Esophagus mucosa (tissue), 1 donor: ENCODE measurements at regions not wholly inside any gene's neighbourhood (a gene's known extent, or its start where the extent isn't known, plus 50 kb on each side); places are given as distances from the start of the nearest gene placed in this dataset.

ENCODE experiments used
- ATAC-seq: fragments of 200-7000 bp; cut with Tn5 transposase; one replicate; pipeline ENCODE4 v1.9.1; 2020
- donor health status: DM: yes; HTN: yes; CAD: no.

- ATAC-seq = no peak
These were observed 1331.7 kb upstream of the WWC1 start for GRCh38 chr5:166959766-166960165.

- ATAC-seq = no peak
These were observed 1330.4 kb upstream of the WWC1 start for GRCh38 chr5:166961028-166961427.

GRCh38 chr5:166961913-166962312 is 1329.5 kb upstream of the WWC1 start:
- no peak for ATAC-seq

GRCh38 chr5:166962461-166962860 is 1329.0 kb upstream of the WWC1 start:
- no peak for ATAC-seq

GRCh38 chr5:166963596-166963995 is 1327.8 kb upstream of the WWC1 start:
- no peak for ATAC-seq

- no peak for ATAC-seq
These were observed 1313.5 kb upstream of the WWC1 start for GRCh38 chr5:166977911-166978422.

GRCh38 chr5:166979307-166979895 is 1312.0 kb upstream of the WWC1 start:
- no peak for ATAC-seq

- no peak for ATAC-seq
These were observed 1310.8 kb upstream of the WWC1 start for GRCh38 chr5:166980666-166981065.

- no peak for ATAC-seq
These were observed 1309.2 kb upstream of the WWC1 start for GRCh38 chr5:166982226-166982625.

GRCh38 chr5:166991601-166992000 is 1299.8 kb upstream of the WWC1 start:
- no peak for ATAC-seq

GRCh38 chr5:166992108-166992507 is 1299.3 kb upstream of the WWC1 start:
- ATAC-seq = no peak

GRCh38 chr5:166992874-166993722 is 1298.3 kb upstream of the WWC1 start:
- ATAC-seq = no peak

GRCh38 chr5:166994226-166994625 is 1297.2 kb upstream of the WWC1 start:
- ATAC-seq = no peak

GRCh38 chr5:167001246-167001645 is 1290.2 kb upstream of the WWC1 start:
- no peak for ATAC-seq

- no peak for ATAC-seq
These were observed 1282.7 kb upstream of the WWC1 start for GRCh38 chr5:167008705-167009104.

- no peak for ATAC-seq
These were observed 1280.2 kb upstream of the WWC1 start for GRCh38 chr5:167011196-167011595.

- ATAC-seq = no peak
These were observed 1279.1 kb upstream of the WWC1 start for GRCh38 chr5:167012123-167013034.

GRCh38 chr5:167014401-167015056 is 1276.9 kb upstream of the WWC1 start:
- no peak for ATAC-seq

GRCh38 chr5:167020418-167020817 is 1271.0 kb upstream of the WWC1 start:
- ATAC-seq = no peak

- ATAC-seq = no peak
These were observed 1262.0 kb upstream of the WWC1 start for GRCh38 chr5:167029488-167029887.

GRCh38 chr5:167030500-167031120 is 1260.8 kb upstream of the WWC1 start:
- ATAC-seq = no peak

GRCh38 chr5:167036585-167036984 is 1254.9 kb upstream of the WWC1 start:
- no peak for ATAC-seq
